HCT116 (cell line): ENCODE measurements at regions not wholly inside any gene's neighbourhood (a gene's known extent, or its start where the extent isn't known, plus 50 kb on each side); places are given as distances from the start of the nearest gene placed in this dataset.

Experiments
- ELF1 ChIP-seq: IDR thresholded peaks from 2 replicates; pipeline ENCODE4 v1.6.1; 2012; ENCODE audit warnings: low read depth, borderline replicate concordance
- JUND ChIP-seq: IDR thresholded peaks from 2 replicates; pipeline ENCODE4 v1.6.1; 2012
- MAX ChIP-seq: IDR thresholded peaks from 2 replicates; pipeline ENCODE4 v1.6.1; 2012
- TCF7L2 ChIP-seq: IDR thresholded peaks from 2 replicates; pipeline ENCODE4 v1.7.0; 2011; ENCODE audit warnings: borderline replicate concordance, inconsistent platforms; ENCODE audit not compliant: insufficient read depth, insufficient read length; ENCODE audit errors: extremely low read depth
- ZFX ChIP-seq: fragments of 450-650 bp; IDR thresholded peaks from 2 replicates; pipeline ENCODE4 v1.6.1; 2017
- ZNF274 ChIP-seq: fragments of 200-500 bp; sonication (Bioruptor generic); IDR thresholded peaks from 2 replicates; pipeline ENCODE4 v1.6.1; 2014; ENCODE audit warnings: mild to moderate bottlenecking, low read depth, low read length, inconsistent platforms

GRCh38 chr7:19830604-19831003, 57.2 kb upstream of the TMEM196 start (continued):
- no peak for TF ChIP-seq ZNF274
- TF ChIP-seq ZFX = no peak
- TF ChIP-seq JUND = no peak
- no peak for TF ChIP-seq ELF1
- TF ChIP-seq TCF7L2 = no peak
- TF ChIP-seq MAX = no peak
